ENCODE measurements at regions not wholly inside any gene's neighbourhood (a gene's known extent, or its start where the extent isn't known, plus 50 kb on each side); places are given as distances from the start of the nearest gene placed in this dataset.

- no peak overlapping the region for H3K4me3 Mint-ChIP-seq
- Histone ChIP-seq H2AFZ (no peak overlapping the region), H3K4me3 (no peak overlapping the region), H3K27me3 (ENCODE audit: insufficient read depth) (no peaks in the 10 kb centered on the region), H3K9me2 (ENCODE audit: insufficient read depth) (no peaks in the 10 kb centered on the region), H3F3A (replicated peaks; ENCODE audit: low read depth) (no peaks in the 10 kb centered on the region), H4K20me1 (replicated peaks; ENCODE audit: insufficient read depth) (no peaks in the 10 kb centered on the region), H3K36me3 (ENCODE audit: insufficient read depth) (no peaks in the 10 kb centered on the region), H3K27ac (ENCODE audit: low read depth) (no peak overlapping the region), H3K4me2 (no peak overlapping the region), H3K4me1 (ENCODE audit: insufficient read depth) (no peaks in the 10 kb centered on the region), H3K79me2 (replicated peaks; ENCODE audit: insufficient read depth) (no peaks in the 10 kb centered on the region)
- H3K27me3 Mint-ChIP-seq (ENCODE audit: insufficient read depth, low read depth, poor library complexity) = peaks cover 3% of the 10 kb centered on the region
- H3K36me3 Mint-ChIP-seq (ENCODE audit: low read depth) = no peaks in the 10 kb centered on the region
- no peak overlapping the region for H3K27ac Mint-ChIP-seq
- no peak for TF ChIP-seq ZNF462 (CRISPR knock-in tag; IDR thresholded peaks at IDR 0.05)
- TF ChIP-seq STAT1 (IDR thresholded peaks at IDR 0.05; ENCODE audit: unreplicated experiment) = no peak
- no peak for TF ChIP-seq CTCF (conservative IDR thresholded peaks at IDR 0.05; ENCODE audit: low read depth in 2 of 2)
- DNase-seq (ENCODE audit: low spot score) = no peak
- H3K4me1 Mint-ChIP-seq = peaks cover 3% of the 10 kb centered on the region; the same call in 2 of the 3 replicates
- ATAC-seq = no peak
- H3K9me3 Mint-ChIP-seq = no peaks in the 10 kb centered on the region
These were observed 246.0 kb downstream of the GADD45G start for GRCh38 chr9:89850631-89851325.

Data from GM23338 (cell line).